Breast epithelium (tissue), 4 donors: ENCODE measurements at regions not wholly inside any gene's neighbourhood (a gene's known extent, or its start where the extent isn't known, plus 50 kb on each side); places are given as distances from the start of the nearest gene placed in this dataset.

Experiments used
- DNase-seq, 2 donors: peaks; one replicate each; pipeline ENCODE4 v3.0.0-alpha.2; 2019; ENCODE audit warnings: low spot score in 2 of 2
- H3K27ac ChIP-seq, 2 donors: fragments of 200-600 bp; sonication (generic) in 1 of 2; one replicate each; pipeline ENCODE4 v1.5.1; 2016 to 2019; ENCODE audit warnings: mild to moderate bottlenecking in 1 of 2
- H3K27me3 ChIP-seq, 2 donors: fragments of 200-600 bp; sonication (generic) in 1 of 2; one replicate each; pipeline versions ENCODE4 v1.5.1 to v1.6.0; 2017 to 2019; ENCODE audit warnings: control low read depth in 1 of 2, mild to moderate bottlenecking in 1 of 2
- H3K36me3 ChIP-seq: fragments of 200-600 bp; one replicate; pipeline ENCODE4 v1.5.1; 2019
- H3K4me1 ChIP-seq, 2 donors: fragments of 200-600 bp; sonication (generic); one replicate each; pipeline ENCODE4 v1.5.1; 2016 to 2019; ENCODE audit warnings: control low read depth in 1 of 2
- H3K4me3 ChIP-seq, 3 donors: fragments of 200-600 bp; sonication (generic); 1 replicate in 2 of 3; 2 replicates in 1 of 3; pipeline ENCODE4 v1.5.1; 2016 to 2019; ENCODE audit warnings: mild to moderate bottlenecking in 3 of 3, moderate library complexity in 2 of 3
- H3K9me3 ChIP-seq, 2 donors: fragments of 200-600 bp; sonication (generic) in 1 of 2; one replicate each; pipeline ENCODE4 v1.5.1; 2016 to 2019; ENCODE audit warnings: control low read depth in 1 of 2
- POLR2A ChIP-seq: fragments of 450-650 bp; IDR thresholded peaks from one replicate; pipeline ENCODE4 v1.6.1; 2016; ENCODE audit warnings: antibody characterized with exemption, mild to moderate bottlenecking, moderate library complexity
- POLR2AphosphoS5 ChIP-seq, 3 donors: sonication (generic); formaldehyde crosslinking; IDR thresholded peaks; one replicate each; pipeline ENCODE4 v1.6.1; 2017; ENCODE audit warnings: antibody characterized with exemption in 3 of 3
- intact Hi-C: fragments of 100-400 bp; cut with DNase I; formaldehyde crosslinking; loops from one replicate; pipeline ENCODE4 v1.15.1; 2023; ENCODE audit warnings: low total_unique reads
- TF ChIP-seq, protein P1 (sequence below), 3 donors: fragments of 450-650 bp; IDR thresholded peaks; one replicate each; pipeline ENCODE4 v1.5.1; 2016 to 2017; ENCODE audit warnings: antibody characterized with exemption in 3 of 3, mild to moderate bottlenecking in 3 of 3, moderate library complexity in 3 of 3

DNA sequence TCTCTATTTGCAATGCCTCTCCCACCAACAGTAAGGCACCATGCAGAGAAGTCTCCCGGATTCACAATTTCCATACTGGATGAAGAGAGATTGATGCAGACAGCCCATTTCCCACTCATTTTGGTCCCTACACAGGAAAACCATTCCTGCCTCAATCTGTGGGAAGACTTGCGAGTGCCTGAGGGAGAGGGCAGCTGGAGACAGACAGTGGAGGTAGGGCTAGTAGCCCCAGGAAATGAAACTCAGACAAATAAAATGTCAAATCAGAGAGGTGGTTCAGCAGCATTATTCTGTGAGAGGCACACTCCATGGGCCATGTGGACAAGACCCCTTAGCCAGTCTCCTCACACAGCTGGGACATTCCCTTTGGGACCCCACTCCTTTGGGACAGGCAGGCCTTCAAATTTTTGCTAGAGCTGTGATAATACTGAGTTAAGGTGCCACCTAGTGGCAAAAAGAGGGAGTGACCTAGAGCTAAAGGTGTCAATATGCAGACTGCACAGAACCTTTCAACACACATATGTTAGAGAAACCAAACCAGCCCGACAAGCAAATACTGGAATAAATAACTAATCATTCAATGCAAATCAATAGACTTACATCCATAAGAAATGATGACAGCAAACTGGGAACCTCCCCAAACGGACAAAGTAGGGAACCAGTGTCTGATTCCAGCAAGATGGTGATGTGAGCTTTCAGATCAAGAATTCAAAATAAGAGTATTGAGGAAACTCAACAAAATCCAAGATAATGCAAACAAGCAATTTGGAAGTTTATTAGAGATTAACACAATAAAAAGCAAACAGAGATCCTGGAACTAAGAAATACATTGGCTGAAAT, 1865.3 kb upstream of the AGA start:
- no peaks in the 10 kb centered on the region for H3K27me3 ChIP-seq
- DNase-seq: no peak
- intact Hi-C loops: no loop called here

DNA sequence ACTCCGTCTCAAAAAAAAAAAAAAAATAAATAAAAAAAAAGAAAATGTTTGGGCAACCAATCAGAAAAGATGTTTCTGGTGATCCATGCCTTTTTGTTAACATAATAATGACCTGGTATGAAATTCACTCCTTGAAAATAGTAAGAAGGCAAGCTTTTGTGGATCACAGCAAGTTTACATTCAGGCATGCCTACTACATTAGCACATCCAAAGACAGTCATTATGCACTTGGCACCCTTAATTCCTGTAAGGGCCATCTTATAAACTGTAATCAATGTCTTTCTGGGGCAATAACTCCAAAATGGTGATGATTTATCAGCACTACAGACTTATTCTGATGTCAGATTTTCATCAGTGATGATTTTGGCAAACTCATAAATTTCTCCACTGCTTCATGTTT, 1871.6 kb upstream of the AGA start:
- DNase-seq: no peak
- Histone ChIP-seq H3K36me3 (no peaks in the 10 kb centered on the region), H3K27me3 (no peaks in the 10 kb centered on the region), H3K4me3 (no peak overlapping the region), H3K9me3 (peaks cover 0 to 27% of the 10 kb centered on the region in 2 donors), H3K27ac (no peak overlapping the region), H3K4me1 (no peaks in the 10 kb centered on the region)
- no peak for TF ChIP-seq POLR2AphosphoS5 (IDR thresholded peaks at IDR 0.05)
- TF ChIP-seq, protein P1, sequence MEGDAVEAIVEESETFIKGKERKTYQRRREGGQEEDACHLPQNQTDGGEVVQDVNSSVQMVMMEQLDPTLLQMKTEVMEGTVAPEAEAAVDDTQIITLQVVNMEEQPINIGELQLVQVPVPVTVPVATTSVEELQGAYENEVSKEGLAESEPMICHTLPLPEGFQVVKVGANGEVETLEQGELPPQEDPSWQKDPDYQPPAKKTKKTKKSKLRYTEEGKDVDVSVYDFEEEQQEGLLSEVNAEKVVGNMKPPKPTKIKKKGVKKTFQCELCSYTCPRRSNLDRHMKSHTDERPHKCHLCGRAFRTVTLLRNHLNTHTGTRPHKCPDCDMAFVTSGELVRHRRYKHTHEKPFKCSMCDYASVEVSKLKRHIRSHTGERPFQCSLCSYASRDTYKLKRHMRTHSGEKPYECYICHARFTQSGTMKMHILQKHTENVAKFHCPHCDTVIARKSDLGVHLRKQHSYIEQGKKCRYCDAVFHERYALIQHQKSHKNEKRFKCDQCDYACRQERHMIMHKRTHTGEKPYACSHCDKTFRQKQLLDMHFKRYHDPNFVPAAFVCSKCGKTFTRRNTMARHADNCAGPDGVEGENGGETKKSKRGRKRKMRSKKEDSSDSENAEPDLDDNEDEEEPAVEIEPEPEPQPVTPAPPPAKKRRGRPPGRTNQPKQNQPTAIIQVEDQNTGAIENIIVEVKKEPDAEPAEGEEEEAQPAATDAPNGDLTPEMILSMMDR (IDR thresholded peaks at IDR 0.05): no peak
- TF ChIP-seq POLR2A: no peak
- intact Hi-C loops: no loop called here

More for the DNA sequence above, 1865.3 kb upstream of the AGA start:
- Histone ChIP-seq H3K27ac (no peak overlapping the region), H3K36me3 (no peaks in the 10 kb centered on the region), H3K9me3 (peaks cover 0 to 40% of the 10 kb centered on the region in 2 donors), H3K4me3 (no peak overlapping the region), H3K4me1 (no peaks in the 10 kb centered on the region)
- TF ChIP-seq POLR2AphosphoS5 (IDR thresholded peaks at IDR 0.05): no peak
- TF ChIP-seq POLR2A: no peak
- TF ChIP-seq, protein P1 (IDR thresholded peaks at IDR 0.05): no peak

DNA sequence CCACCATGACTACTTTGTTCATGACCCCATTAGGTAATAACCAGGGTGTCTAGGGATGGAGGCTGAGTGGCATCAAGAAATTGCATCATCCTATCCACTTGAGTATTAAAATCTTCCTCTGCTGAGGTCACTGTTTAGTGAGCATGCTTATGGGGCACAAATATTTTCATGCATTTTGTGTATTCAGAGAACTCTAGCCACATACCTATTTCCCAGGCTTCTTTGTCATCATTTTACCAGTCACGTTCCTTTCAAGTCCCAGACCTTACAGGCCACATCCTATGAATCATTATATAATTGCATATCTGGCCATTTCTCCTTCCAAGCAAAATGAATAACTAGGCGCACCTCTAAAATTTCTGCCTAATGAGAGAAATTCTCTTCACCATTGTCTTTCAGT, 1882.9 kb upstream of the AGA start:
- no peak for DNase-seq
- Histone ChIP-seq H3K4me3 (no peak overlapping the region), H3K27ac (no peak overlapping the region), H3K36me3 (no peaks in the 10 kb centered on the region), H3K9me3 (no peaks in the 10 kb centered on the region), H3K4me1 (no peaks in the 10 kb centered on the region), H3K27me3 (no peaks in the 10 kb centered on the region)
- TF ChIP-seq, protein P1 (IDR thresholded peaks at IDR 0.05): no peak
- no peak for TF ChIP-seq POLR2A
- no peak for TF ChIP-seq POLR2AphosphoS5 (IDR thresholded peaks at IDR 0.05)
- intact Hi-C loops: no loop called here

DNA sequence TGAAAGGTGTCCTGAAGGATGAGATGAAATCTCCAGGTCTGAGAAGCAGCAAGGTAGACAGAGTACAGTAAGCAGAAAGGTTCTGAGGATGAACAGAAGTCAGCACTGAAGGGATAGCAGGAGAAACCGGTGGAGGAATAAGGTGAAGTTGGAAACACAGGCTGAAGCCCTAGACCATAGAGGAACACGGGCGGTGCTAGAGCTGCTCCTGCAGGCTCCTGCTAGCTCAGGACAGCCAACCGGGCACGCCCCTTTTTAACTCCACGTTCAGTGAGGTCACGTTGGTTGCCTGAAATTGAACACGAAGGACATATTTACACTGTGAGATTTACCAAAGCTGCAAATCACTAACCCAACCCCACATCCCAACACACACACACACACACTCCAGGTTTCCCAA, 1886.4 kb upstream of the AGA start:
- no peak overlapping the region for H3K4me3 ChIP-seq
- DNase-seq: no peak
- no peaks in the 10 kb centered on the region for H3K4me1 ChIP-seq
- no peaks in the 10 kb centered on the region for H3K9me3 ChIP-seq
- TF ChIP-seq, protein P1 (IDR thresholded peaks at IDR 0.05): no peak
- no peak for TF ChIP-seq POLR2AphosphoS5 (IDR thresholded peaks at IDR 0.05)
- TF ChIP-seq POLR2A: no peak
- no peak overlapping the region for H3K27ac ChIP-seq
- no peaks in the 10 kb centered on the region for H3K36me3 ChIP-seq
- H3K27me3 ChIP-seq: no peaks in the 10 kb centered on the region
- intact Hi-C loops: no loop called here

DNA sequence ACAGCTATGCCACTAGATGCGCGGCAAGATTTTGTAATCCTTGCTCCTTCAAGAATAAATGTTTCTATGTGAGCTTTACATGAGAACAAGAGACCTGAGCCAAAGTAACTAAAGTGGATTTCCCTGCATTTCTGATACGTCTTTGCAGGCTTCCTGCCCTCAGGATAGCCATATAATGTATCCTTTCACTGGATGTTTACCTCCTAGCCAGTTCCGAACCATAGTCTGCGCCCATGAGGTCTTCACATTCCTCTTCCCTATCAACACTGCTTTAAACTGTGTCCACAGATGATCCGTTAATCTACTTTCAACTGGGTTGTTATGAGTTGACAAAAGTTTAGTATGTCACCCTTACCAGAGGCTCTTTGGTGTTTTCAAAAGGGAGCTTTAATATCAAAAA, 1889.1 kb upstream of the AGA start:
- intact Hi-C loops: no loop called here
- H3K36me3 ChIP-seq: no peaks in the 10 kb centered on the region
- no peak overlapping the region for H3K27ac ChIP-seq
- DNase-seq: no peak
- no peaks in the 10 kb centered on the region for H3K4me1 ChIP-seq
- no peaks in the 10 kb centered on the region for H3K9me3 ChIP-seq
- H3K4me3 ChIP-seq: no peak overlapping the region
- TF ChIP-seq, protein P1 (IDR thresholded peaks at IDR 0.05): no peak
- TF ChIP-seq POLR2AphosphoS5 (IDR thresholded peaks at IDR 0.05): no peak
- TF ChIP-seq POLR2A: no peak
- no peaks in the 10 kb centered on the region for H3K27me3 ChIP-seq
